GM12874 (cell line): ENCODE measurements at regions not wholly inside any gene's neighbourhood (a gene's known extent, or its start where the extent isn't known, plus 50 kb on each side); places are given as distances from the start of the nearest gene placed in this dataset.

Source experiments
- CTCF ChIP-seq: IDR thresholded peaks from 2 replicates; pipeline ENCODE4 v1.5.1; 2011; ENCODE audit warnings: low read depth, mild to moderate bottlenecking, control low read depth, low read length, moderate library complexity; ENCODE audit not compliant: insufficient read depth

GRCh38 chr9:28502741-28503140 is 929.5 kb upstream of the C9orf72 start:
- no peak for TF ChIP-seq CTCF

- no peak for TF ChIP-seq CTCF
These were observed 930.3 kb upstream of the C9orf72 start for GRCh38 chr9:28503573-28503972.

- TF ChIP-seq CTCF: no peak
These were observed 945.2 kb upstream of the C9orf72 start for GRCh38 chr9:28518439-28518838.

- no peak for TF ChIP-seq CTCF
These were observed 954.8 kb upstream of the C9orf72 start for GRCh38 chr9:28528049-28528448.

- TF ChIP-seq CTCF: no peak
These were observed 964.9 kb upstream of the C9orf72 start for GRCh38 chr9:28538132-28538531.

GRCh38 chr9:28539434-28540070 is 966.3 kb upstream of the C9orf72 start:
- no peak for TF ChIP-seq CTCF

GRCh38 chr9:28542928-28543327 is 969.6 kb upstream of the C9orf72 start:
- no peak for TF ChIP-seq CTCF

GRCh38 chr9:28547527-28547926 is 974.2 kb upstream of the C9orf72 start:
- no peak for TF ChIP-seq CTCF
